GM12865 (cell line): ENCODE measurements at regions not wholly inside any gene's neighbourhood (a gene's known extent, or its start where the extent isn't known, plus 50 kb on each side); places are given as distances from the start of the nearest gene placed in this dataset.

Experiments used
- DNase-seq: peaks from one replicate; pipeline ENCODE4 v3.0.0; 2010; ENCODE audit warnings: low read depth
- H3K4me3 ChIP-seq: 2 replicates; pipeline ENCODE4 v1.5.1; 2011; ENCODE audit warnings: mild to moderate bottlenecking, low read depth, low read length, control low read depth
- CTCF ChIP-seq: IDR thresholded peaks from 2 replicates; pipeline ENCODE4 v1.5.1; 2011; ENCODE audit warnings: low read length, control low read depth, low read depth, inconsistent platforms; ENCODE audit not compliant: insufficient read depth; ENCODE audit errors: missing control alignments

- DNase-seq, result no peak
- no peak overlapping the region for H3K4me3 ChIP-seq
- no peak for TF ChIP-seq CTCF
These were observed 1010.1 kb downstream of the CDH18 start for GRCh38 chr5:18977880-18978279.

GRCh38 chr5:18984559-18985080, 1003.4 kb downstream of the CDH18 start:
- no peak overlapping the region for H3K4me3 ChIP-seq
- TF ChIP-seq CTCF, result no peak
- DNase-seq, result no peak

GRCh38 chr5:18985171-18985758, 1002.7 kb downstream of the CDH18 start:
- DNase-seq, result no peak
- H3K4me3 ChIP-seq, result no peak overlapping the region
- no peak for TF ChIP-seq CTCF

- no peak for TF ChIP-seq CTCF
- DNase-seq, result no peak
- H3K4me3 ChIP-seq, result no peak overlapping the region
These were observed 1000.9 kb downstream of the CDH18 start for GRCh38 chr5:18987101-18987500.

- DNase-seq, result no peak
- no peak overlapping the region for H3K4me3 ChIP-seq
- TF ChIP-seq CTCF, result no peak
These were observed 997.1 kb downstream of the CDH18 start for GRCh38 chr5:18990852-18991251.

GRCh38 chr5:18992264-18992663, 995.7 kb downstream of the CDH18 start:
- no peak overlapping the region for H3K4me3 ChIP-seq
- no peak for TF ChIP-seq CTCF
- no peak for DNase-seq

- TF ChIP-seq CTCF, result no peak
- no peak for DNase-seq
These were observed 988.5 kb downstream of the CDH18 start for GRCh38 chr5:18999478-18999877.

More at GRCh38 chr5:18999478-18999877, 988.5 kb downstream of the CDH18 start:
- H3K4me3 ChIP-seq, result no peak overlapping the region
